Left forelimb (tissue), 1 donor: ENCODE measurements at regions not wholly inside any gene's neighbourhood (a gene's known extent, or its start where the extent isn't known, plus 50 kb on each side); places are given as distances from the start of the nearest gene placed in this dataset.

Source experiments
- DNase-seq: peaks from one replicate; pipeline ENCODE4 v3.0.0-alpha.2; 2018; ENCODE audit warnings: low spot score

DNA sequence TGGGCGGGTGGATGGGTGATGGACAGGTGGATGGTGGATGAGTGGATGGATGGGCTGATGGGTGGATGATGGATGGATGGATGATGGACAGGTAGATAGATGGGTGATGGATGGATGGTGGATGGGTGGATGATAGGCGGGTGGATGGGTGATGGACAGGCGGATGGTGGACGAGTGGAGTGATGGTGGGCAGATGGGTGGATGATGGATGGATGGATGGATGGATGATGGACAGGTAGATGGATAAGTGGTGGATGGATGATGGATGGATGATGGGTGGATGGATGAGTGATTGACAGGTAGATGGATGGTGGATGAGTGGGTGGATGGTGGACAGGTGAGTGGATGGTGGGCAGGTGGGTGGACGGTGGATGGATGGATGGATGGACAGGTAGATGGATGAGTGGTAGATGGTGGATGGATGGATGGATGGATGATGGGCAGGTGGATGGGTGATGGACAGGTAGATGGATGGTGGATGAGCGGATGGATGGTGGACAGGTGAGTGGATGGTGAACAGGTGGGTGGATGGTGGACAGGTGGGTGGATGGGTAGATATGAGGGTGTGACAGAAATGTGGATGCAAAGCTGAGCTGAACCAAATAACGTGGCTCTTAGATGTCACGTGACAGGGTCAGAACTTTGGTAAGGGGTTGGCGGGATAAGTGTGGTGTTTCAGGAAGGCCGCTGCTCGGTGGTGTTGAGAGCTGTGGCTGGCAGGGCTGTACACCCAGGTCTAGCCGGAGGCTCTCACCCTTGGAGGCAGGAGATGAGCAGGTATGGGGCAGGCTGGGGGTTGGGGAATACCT lies 234.3 kb upstream of the CIBAR2 start:
- DNase-seq: no peak

GRCh38 chr16:85347213-85347591 lies 234.9 kb upstream of the CIBAR2 start:
- DNase-seq: no peak

GRCh38 chr16:85348065-85348840 lies 236.0 kb upstream of the CIBAR2 start:
- no peak for DNase-seq

- no peak for DNase-seq
Observed at GRCh38 chr16:85348911-85349334, 236.7 kb upstream of the CIBAR2 start.

DNA sequence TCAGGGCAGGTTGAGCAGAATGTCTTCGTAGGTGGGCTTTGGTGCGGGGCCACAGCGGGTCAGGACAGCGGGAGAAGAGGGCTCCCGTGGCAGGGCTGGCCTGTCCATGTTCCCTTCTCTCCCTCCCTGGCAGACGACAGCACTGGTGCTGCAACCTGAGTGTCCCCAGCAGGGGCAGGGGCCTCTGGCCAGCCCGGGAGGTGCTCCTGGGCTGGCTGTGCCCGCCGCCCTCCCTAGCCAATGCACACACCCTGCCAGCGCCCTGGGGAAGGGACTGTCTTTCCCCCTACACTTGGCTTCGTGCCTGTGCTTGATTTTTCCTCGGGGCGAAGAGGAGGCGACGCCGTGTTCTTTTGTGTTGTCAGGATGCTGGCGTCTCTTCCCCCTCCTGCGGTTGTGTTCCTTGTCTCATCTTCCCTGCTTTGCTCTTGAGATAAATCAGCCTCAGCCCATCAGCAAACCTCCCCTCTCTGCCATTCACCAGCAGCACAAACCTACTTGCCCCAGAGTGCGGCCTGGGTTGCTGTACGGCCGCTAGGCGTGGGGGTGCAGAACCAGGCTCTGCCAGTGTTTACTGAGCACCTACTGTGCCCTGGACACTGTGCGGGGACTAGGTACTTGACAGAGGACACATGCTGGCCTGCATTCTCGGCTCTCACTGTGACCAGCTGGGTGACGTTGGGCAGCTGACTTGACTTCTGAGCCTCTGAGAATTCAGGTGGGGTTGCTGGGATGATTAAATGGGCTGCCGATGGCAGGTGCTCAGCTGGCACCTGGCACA lies 237.3 kb upstream of the CIBAR2 start:
- no peak for DNase-seq

DNA sequence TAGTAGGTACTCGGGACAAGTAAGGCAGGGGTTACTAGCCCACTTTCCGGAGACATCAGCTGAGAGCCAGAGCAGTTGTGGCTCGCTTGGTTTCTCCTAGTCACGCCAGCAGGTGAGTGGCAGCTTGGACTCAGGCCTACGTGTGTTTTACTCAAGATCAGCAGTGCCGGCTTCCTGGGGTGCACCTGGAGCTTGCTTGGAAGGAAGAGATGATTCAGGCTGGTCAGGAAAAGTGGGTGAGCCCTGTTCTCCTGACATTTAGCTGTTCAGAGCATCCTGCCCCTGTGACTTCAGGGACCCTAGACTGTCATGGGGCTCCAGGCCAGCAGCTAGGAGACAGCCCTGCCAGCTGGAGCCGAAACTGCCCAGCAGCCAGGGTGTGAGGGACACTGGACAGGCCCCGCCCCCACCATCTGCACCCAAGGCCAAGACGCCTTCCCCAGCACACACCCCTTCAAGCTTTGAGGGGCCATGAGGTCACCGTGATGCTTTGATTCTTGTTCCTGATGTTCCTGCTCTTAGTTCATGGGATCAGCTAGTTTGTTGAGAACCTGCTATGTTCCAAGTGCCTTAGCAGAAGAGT lies 238.0 kb upstream of the CIBAR2 start:
- no peak for DNase-seq

DNA sequence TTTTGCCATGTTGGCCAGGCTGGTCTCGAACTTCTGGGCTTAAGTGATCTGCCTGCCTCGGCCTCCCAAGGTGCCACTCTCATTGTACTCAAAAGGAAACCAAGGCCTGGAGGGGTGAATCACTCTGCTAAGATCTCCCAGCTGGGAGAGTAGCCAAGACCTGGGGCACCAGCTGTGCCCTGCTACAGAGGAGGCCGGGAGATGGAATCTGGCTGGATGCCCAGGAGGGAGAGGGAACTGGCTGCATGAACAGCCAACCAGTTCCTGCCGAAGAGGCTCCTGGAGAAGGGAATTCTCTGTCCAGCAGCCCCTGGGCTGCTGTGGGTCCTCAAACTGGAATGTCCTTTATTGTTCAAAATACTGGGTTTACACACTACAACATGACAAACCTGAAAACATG lies 238.7 kb upstream of the CIBAR2 start:
- peak; percentile 85 for DNase-seq

- DNase-seq: no peak
Observed at GRCh38 chr16:85353013-85353412, 240.7 kb upstream of the CIBAR2 start.

GRCh38 chr16:85353839-85354685 lies 241.8 kb upstream of the CIBAR2 start:
- DNase-seq: no peak

GRCh38 chr16:85354686-85355514 lies 242.6 kb upstream of the CIBAR2 start:
- DNase-seq: no peak

DNA sequence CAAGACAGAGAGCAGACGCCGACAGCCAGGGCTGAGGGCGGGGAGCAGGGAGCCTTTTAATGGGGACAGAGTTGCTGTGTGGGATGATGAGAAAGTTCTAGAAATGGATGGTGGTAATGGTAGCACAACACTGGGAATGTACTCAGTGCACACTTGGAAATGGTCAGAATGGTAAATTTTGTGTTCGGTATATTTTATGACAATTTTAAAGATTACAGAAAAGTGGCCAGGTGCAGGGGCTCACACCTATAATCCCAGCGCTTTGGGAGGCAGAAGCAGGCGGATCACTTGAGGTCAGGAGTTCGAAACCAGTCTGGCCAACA lies 243.2 kb upstream of the CIBAR2 start:
- no peak for DNase-seq

DNA sequence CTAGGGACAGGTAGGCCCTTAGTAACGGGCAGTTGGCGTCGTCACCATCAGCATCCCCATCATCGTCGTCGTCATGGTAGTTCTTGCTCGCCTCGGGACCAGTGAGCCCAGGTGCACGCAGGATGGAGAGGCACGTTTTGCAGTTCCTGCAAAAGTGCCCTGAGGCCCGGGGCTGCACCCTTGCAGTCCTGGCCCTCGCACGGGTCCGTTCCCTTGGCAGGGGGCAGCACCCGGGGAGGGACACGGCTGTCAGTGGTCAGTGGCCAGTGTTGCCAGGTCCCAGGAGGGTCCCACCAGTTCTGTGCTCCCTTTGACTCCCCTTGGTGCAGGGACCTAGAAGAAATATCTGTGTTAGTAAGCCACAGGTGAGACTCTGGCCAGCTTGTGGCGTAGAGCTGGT lies 243.9 kb upstream of the CIBAR2 start:
- no peak for DNase-seq

- no peak for DNase-seq
Observed at GRCh38 chr16:85357323-85357722, 245.1 kb upstream of the CIBAR2 start.

- DNase-seq: no peak
Observed at GRCh38 chr16:85357924-85358505, 245.7 kb upstream of the CIBAR2 start.

GRCh38 chr16:85358704-85359146 lies 246.5 kb upstream of the CIBAR2 start:
- DNase-seq: no peak

- no peak for DNase-seq
Observed at GRCh38 chr16:85359147-85359822, 247.0 kb upstream of the CIBAR2 start.

- DNase-seq: peak; percentile 77
Observed at GRCh38 chr16:85360323-85361277, 248.3 kb upstream of the CIBAR2 start.

DNA sequence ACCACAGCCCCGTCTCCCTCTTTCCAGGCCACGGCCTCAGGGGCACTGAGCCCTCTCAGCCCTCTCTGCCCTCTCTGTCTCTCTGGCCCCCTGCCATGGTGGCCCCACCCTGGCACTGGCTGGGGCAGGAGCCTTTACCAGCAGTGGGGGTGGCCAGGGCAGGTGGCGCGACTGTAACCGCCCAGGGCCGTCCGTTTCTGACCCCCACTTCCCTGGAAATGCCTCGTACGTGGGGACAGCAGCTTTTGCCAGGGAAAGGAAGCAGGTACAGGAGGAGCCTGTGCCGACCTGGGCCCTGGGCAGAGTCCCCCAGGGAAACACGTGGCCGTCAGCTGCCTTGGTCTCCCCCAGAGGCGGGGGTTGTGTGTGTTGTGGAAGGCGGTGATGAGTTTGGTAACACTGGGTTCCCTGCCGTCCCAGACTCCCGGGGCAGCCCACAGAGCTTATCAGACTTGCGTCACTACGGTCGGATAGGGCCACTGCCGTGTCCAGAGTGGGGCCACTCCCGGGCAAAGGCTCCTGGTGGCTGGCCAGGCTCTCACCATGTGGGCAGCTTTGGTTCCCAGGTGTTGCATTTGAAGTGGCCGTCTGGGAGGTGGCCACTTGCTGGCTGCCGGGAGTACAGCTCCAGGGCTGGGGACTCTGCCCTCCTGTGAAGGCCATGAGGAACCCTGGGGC lies 249.3 kb upstream of the CIBAR2 start:
- DNase-seq: no peak
